DMS79 (cell line): ENCODE measurements at regions not wholly inside any gene's neighbourhood (a gene's known extent, or its start where the extent isn't known, plus 50 kb on each side); places are given as distances from the start of the nearest gene placed in this dataset.
"Not testable (repeated sequence)": the region's sequence is repeated elsewhere in the genome, so short reads cannot be mapped to it uniquely, and the experiment has no call there.

Experiments
- DNase-seq: peaks from one replicate; lab custom pipeline; 2025; lab: John Stamatoyannopoulos, UW

DNA sequence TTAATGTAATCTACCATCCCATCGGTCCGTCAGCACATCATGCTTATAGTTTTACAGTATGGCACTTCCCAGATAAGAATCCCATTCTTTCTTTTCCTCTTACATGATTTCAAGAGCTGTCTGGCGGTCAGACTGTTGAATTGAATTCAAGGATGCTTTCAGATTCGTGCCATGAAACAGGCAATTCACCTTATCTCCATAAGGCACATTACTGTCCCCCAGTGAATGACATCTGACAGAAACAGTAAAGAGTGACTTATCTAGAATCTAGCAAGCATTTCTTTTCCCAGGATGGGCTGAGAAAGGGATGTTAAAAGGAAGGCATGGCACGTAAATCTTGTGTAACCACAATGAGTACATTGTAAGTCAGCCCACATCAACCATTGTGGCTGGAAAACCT lies 61.1 kb upstream of the SEM1 start:
- no peak for DNase-seq

DNA sequence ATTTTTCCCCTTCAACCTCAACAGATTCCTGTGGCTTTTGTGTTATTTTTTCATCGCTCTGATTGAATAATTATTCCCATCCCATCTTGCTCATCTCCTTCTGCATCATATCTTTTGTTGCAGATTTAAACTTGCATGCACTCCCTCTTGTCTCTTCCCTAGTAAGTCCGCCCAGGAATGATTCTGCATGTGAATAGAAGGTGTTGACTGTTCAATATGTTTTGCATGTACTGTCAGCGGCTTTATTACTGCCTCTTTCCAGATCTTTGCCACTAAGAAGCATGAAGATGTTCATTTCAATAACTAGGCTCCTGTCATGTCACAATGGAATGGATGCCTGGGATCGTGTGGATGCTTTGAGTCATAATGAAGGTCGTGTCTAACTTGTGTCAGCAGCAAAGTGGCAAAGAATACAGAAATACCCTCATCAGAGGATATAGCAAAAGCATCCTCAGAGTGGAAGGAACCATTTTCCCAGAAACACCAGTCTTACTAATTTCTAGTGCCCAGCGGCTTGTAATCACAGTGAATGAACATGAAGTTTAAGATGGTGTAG lies 62.6 kb upstream of the SEM1 start:
- DNase-seq = no peak

DNA sequence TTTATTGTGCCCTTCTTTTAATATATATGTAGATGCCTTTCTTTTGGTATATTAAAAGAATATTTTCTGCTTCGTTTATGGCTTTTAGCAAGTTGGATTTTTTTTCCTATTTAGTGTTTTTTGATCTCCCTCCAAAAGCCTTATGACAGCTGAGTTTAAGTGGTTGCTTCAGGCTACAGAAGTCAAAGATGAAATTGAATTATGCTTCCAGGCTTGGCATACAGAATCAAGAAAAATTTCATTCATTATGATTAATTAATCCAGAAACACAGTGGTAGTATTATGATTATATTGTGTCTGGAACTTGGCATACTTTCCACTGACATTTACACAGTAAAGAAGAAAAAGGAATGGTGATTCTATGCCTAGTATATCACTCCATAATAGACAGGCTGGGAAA lies 63.8 kb upstream of the SEM1 start:
- DNase-seq = no peak

DNA sequence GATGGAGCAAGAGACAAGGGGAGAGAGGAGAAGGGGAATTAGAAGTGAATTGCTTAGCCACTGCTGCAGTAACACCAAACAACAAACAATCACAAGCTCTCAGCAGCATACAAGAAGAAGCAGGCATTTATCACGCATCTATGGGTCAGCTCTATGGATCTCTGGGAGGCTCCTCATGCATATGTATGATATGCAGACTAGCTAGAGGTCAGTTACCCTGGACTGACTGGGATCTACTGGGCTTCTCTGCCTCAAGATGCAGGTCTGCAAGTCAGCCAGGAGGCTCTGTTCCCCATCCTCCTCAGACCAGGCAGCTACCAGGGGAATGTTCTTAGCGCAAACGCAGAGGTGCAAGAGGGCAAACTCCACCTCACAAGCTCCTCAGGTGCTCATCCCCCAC lies 64.7 kb upstream of the SEM1 start:
- no peak for DNase-seq

DNA sequence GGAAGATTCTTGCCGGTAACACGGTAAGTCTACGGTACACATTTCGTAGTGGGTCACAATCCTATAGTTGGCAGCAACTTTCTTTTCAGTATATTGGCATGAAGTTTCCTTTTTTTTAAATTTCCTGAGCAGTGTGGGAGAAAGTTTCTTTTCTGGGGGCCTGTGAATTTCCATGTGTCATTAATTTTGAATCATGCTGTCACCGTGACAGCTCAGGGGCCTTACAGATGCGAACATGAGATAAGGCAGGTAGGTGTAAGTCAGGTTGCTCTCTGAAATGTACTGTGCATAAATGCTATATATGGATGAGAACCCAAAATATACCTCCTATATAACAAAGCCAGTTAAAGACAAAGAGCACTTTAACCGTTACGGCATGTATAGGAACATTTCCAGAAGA lies 65.4 kb upstream of the SEM1 start:
- DNase-seq = no peak

- DNase-seq = no peak
Measured at GRCh38 chr7:96778263-96778662, 68.6 kb upstream of the SEM1 start.

GRCh38 chr7:96781919-96782318 lies 72.3 kb upstream of the SEM1 start:
- DNase-seq = no peak

DNA sequence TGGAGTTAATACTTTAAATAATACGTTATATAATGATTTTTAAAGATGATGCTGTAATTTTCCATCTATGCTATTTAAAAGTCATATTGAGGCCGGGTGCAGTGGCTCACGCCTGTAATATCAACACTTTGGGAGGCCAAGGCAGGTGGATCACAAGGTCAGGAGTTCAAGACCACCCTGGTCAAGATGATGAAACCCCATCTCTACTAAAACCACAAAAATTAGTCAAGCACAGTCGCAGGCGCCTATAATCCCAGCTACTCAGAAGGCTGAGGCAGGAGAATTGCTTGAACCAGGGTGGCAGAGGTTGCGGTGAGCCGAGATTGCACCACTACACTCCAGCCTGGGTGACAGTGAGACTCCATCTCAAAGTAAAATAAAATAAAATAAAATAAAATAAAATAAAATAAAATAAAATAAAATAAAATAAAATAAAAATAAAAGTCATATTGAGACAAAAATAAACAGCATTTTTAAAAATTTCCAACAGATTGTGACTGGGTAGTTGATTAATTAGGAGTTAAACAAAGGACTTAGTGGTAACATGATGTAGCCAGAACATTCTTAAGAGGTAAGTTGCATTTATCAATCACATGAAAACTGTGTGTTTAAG lies 73.1 kb upstream of the SEM1 start:
- not testable (repeated sequence) for DNase-seq

DNA sequence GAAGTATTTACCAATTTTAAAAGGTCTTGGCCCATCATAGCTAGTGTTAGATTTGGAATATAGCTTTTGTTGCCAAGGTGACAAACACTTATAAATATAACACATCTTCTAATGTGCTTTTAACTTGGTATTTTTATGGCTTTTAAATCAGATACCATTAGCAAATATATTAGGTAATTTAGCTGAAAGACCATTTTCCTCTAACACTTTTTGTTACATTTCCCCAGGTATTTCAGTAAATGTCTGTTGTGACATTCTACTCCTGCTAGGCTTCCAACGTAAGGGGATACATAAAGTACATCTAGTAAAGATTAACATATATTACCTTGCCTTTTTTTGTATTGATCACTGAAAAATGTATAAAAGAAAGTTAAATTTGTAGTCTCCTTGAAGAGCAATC lies 75.0 kb upstream of the SEM1 start:
- no peak for DNase-seq

GRCh38 chr7:96786261-96786997 lies 76.8 kb upstream of the SEM1 start:
- no peak for DNase-seq

- no peak for DNase-seq
Measured at GRCh38 chr7:96786998-96787395, 77.4 kb upstream of the SEM1 start.

DNA sequence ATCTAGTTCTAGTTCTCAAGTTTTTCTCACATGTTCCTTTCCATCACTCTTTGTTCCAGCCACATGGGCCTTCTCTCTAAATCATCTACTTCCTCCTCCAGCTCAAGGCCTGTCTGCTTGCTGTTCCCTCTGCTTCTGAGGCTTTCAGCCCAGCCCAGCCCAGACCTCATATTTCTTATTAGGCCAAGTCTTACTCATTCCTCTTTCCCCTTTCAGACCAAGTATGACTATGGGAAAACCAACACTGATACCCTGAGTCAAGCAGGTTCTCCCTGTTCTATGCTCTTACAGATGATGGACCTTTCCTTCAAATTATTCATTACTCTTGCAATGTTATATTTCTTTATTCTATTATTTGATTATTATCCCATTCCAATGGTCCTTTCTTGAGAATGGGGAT lies 80.3 kb upstream of the SEM1 start:
- no peak for DNase-seq

- DNase-seq = no peak
Measured at GRCh38 chr7:96792115-96792514, 82.5 kb upstream of the SEM1 start.

GRCh38 chr7:96794063-96794462 lies 84.4 kb upstream of the SEM1 start:
- DNase-seq = no peak

GRCh38 chr7:96800122-96800521 lies 90.5 kb upstream of the SEM1 start:
- no peak for DNase-seq

DNA sequence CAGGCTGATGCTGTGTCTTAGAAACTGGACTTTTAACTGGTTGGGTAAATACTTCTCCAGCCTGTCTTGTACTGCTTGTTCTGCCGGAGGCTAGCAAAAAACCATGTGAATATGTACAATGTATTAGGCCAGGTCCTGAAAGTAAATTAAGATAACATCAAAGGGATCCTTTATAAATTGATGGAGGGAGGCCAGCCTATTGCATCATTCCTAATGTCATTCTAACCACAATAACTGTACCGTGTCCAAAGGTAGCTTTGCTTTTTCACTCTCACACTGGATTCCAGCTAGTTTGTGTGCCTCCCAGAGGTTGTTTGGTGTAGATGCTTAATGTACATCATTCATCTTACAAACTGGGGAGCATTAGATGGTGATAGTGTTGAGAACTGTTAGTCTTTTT lies 91.2 kb upstream of the SEM1 start:
- no peak for DNase-seq

GRCh38 chr7:96819111-96819700 lies 109.6 kb upstream of the SEM1 start:
- no peak for DNase-seq

GRCh38 chr7:96821131-96821530 lies 111.5 kb upstream of the SEM1 start:
- not testable (repeated sequence) for DNase-seq

- no peak for DNase-seq
Measured at GRCh38 chr7:96822824-96823223, 113.2 kb upstream of the SEM1 start.

GRCh38 chr7:96823274-96823673 lies 113.6 kb upstream of the SEM1 start:
- DNase-seq = no peak

GRCh38 chr7:96824686-96825085 lies 115.0 kb upstream of the SEM1 start:
- no peak for DNase-seq

DNA sequence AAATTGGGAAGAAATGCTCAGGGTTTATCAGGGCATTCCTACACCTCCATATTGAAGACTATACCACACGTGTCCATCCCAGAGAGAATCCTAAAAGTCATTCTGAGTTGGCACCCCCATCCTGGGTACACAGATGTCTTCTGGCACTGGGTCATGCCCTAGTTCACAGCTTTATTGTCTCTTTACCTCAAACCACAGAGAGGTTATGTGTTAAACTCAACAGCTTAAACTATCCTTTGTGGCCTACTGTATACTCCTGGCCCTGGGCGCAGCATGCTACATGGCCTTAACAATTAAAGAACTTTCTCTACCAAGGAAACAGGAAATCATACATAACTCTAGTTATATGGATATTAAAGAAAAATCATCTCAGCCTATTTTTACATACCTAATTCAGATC lies 115.6 kb upstream of the SEM1 start:
- no peak for DNase-seq

GRCh38 chr7:96826089-96826488 lies 116.4 kb upstream of the SEM1 start:
- DNase-seq = no peak
